GM18861 (cell line): ENCODE measurements at regions not wholly inside any gene's neighbourhood (a gene's known extent, or its start where the extent isn't known, plus 50 kb on each side); places are given as distances from the start of the nearest gene placed in this dataset.
"Not testable (repeated sequence)": the region's sequence is repeated elsewhere in the genome, so short reads cannot be mapped to it uniquely, and the experiment has no call there.

Experiments
- ATAC-seq: cut with Tn5 transposase; IDR thresholded peaks from one replicate; pipeline ENCODE4 v1.9.1; 2021; ENCODE audit not compliant: unreplicated experiment

DNA sequence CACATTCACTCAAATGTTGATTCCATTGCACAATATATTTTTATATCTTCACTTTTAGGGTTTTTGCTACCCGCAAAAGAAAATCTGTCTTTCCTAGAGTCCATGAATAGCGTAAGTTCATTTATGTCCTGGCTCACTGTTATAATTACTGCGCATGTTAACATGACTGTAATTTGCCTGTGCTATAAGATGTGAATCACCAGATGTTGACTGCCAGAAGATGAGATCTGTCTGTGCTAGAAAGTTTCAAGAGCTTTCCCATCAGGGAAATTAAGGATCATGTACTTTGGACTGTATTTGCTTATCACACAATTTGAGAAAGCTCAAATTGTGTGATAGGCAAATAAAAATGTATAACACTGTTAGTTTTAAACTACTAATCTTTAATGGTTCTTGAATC is 322.5 kb downstream of the CHL1 start:
- no peak for ATAC-seq

DNA sequence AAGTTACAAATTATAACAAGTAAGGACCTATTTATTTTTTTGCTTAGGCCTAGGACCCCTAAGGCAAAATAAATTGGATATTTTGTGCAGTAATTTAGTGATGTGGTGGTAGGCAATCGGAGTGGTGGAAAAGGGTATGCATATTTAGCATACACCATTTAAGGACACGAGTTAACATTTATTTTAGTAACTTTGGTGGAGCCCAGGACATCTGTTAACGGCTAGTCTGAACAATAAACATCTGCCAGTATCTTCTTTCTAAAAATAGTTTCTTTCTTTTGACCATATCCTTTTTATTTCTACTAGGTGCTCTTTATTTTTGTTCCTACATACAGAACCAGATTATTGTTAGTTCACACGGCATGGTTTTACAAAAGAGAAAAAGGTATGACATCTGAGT is 326.3 kb downstream of the CHL1 start:
- ATAC-seq = no peak

DNA sequence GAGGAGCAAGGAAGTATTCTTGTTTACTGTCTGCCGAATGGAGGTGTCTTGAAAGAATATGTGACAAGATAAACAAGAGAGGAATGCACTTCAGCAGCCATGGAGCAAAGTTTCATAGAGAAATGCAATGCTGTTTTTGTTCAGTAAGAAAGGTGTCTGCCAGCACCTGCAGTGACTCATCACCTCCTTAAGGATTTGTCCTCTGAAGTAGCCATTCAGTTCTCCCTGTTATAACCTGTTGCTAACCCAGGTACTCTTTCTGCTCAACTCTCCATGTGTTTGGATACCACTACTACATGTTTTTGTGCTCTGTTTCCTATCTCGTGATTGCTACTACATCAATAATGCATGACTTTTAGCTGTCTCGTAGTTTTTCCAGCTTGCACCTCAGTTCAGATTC is 328.9 kb downstream of the CHL1 start:
- ATAC-seq = no peak

DNA sequence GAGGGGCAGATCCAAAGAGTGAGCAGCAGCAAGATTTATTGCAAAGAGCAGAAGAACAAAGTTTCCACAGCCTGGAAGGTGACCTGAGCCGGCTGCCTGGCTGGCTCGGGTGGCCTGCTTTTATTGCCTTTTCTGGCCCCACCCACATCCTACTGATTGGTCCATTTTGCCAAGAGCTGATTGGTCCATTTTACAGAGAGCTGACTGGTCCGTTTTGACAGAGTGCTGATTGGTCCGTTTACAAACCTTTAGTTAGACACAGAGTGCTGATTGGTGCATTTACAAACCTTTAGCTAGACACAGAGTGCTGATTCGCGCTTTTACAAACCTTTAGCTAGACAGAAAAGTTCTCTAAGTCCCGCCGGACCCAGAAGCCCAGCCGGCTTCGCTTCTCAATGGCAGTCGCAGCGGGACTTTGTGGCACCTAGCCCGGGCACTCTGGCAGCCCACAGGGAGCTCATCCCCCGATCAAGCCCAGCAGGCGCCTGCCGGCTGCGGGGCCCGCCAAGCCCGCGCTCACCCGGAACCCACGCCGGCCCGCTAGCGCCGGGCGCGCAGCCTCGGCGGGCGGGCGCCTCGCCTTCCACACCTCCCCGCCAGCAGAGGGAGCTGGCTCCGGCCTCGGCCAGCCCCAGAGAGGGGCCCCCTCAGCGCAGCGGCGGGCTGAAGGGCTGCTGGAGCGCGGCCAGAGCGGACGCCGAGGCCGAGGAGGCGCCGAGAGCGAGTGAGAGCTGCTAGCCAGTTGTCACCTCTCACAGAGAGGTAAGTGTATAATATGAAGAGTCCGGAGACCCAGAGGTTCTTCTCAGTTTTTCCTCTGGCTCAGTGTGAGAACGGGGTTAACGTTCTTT is 339.2 kb downstream of the CHL1 start:
- no peak for ATAC-seq

GRCh38 chr3:536417-536813 is 339.9 kb downstream of the CHL1 start:
- ATAC-seq = no peak

DNA sequence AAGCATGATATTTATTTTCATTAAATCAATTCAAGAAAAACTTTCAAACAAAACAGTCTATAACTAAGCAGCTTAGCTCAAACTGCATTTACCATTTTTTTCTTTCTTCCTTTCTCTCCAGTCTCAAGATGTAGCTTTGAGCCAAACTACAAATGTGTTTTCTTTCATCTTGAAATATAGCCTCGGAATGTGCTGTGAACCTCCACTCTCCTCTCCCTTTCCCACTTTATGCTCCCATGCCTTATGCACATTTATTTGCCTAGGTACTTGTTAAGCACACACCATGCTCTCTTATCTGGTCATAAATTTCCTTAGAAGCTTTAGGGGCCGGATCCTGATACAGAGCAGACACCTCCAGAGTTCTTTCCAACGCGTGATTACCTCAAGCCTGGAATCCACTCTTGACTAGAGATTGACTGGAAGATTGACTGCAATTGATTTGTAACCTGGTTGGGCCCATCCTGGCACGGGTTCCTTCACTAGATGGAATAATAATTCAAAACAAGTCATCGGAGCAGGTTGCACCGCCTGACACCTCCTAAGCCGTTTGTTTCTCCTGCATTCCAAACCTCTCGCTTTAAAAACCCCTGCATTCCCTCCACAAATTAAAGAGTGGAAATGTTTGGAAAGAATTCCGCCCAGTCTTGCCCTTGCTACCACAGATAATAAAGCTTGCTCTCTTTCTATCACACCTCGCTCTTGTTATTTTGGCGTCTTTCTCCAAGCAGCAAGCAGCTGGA is 344.7 kb downstream of the CHL1 start:
- ATAC-seq = no peak

DNA sequence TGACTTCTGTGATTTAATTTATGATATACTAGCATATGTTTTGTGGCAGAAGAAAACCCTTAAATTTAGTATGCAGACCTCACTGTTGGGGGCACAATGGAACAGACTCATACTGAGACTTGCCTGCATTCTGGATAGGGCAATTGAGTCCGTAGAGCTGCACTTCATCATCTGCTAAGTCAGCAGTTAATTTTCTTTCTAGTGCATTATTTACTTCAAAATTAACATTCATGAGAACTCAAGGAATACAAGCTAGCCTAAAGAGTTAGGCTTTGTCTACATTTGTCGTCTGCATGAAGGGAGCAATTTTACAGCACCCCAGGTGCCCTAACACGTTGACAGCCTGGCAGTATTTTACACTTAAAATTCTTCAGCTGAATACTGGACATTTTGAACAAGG is 345.5 kb downstream of the CHL1 start:
- ATAC-seq = no peak

- no peak for ATAC-seq
These were observed 353.1 kb downstream of the CHL1 start for GRCh38 chr3:549636-550035.

DNA sequence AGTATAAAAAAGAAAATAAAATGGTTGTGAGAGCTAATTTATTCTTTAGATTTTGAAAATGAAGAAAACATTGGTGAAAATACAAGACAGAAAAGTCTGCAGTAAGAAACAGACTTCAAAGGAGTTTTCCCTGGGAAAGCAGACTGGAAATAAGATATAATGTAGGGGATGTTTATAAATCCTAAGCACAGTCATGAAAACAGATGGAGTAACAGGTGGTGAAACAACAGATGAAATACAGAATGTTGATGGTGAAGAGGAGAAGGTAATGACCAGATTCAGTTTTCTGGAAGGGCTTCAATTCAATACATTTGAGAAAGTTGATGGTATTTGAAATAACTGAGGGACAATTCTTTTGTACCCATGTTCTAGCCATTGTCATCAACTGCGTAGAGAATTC is 353.9 kb downstream of the CHL1 start:
- no peak for ATAC-seq

- peak; percentile 98 for ATAC-seq
These were observed 361.4 kb downstream of the CHL1 start for GRCh38 chr3:557972-558371.

GRCh38 chr3:567488-568185 is 371.1 kb downstream of the CHL1 start:
- no peak for ATAC-seq

DNA sequence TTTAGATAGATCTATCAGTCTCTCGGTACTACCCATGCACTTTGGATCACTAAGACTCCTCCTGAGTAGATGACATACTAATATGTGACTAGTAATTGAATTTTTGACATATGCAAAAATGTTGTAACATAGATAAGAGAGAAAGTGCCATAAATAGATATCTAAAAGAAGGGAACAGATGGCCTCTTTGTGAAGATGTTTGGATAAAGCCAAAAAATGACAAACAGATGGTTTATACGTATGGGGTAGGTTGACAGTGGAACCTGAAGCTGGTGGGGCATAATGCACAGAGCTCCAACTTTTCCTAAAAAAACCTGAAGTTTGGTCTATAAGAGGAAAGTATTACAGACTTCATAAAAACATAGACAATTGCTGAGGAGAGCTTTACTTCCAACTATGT is 383.0 kb downstream of the CHL1 start:
- ATAC-seq = not testable (repeated sequence)

DNA sequence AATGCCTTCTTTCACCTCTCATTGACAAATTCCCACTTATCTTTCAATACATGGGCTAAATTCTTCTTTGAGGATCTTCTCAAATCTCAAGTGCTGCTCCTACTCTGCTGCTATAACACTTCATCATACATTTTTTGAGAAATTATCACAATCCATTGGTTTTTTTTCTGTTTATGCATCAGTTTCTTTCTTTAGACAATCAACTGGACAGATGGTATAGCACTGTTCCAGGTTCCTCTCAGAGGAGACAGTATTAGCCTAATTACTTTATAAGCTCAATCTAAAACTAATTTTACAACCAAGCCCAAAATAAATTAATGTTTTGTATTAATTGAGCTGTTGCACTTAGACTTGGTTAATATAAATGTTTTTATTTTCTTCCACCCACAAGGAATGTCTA is 392.5 kb downstream of the CHL1 start:
- not testable (repeated sequence) for ATAC-seq

DNA sequence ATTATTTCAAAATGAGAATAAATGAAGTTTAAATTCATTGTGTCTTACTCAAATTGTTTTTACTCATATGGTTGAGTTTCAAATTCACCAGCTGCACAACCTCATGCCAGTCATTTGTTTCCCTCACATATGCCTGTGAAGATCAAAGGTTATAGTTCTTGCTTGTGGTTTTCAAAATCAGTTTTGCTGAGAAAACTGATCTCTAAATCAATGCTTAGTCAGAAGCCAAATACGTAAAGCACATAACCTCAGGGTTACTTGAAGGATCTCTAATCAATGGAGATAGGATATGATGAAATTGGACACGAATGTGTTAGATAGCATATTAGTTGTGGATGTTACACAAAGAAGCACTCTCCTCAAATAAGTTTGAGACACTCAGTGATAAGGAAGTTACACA is 400.7 kb downstream of the CHL1 start:
- peak; percentile 44 for ATAC-seq

DNA sequence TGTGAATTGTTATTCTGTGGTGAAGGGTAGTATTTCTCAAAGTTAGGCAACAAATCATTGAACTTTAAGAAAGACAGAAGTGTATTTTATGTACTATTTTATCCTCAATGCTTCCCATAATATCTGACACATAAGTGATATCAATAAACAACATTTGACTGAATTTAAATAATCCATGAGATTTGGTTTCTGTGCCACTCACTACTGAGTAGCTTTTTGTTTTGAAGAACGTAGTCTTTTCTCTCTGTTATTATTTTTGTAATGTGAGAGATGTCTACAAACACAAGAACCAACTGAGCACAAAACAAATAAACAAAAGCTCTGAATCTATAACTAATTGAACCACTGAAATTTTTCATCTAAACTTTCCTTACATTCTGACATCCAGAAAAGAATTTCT is 401.2 kb downstream of the CHL1 start:
- ATAC-seq = not testable (repeated sequence)

DNA sequence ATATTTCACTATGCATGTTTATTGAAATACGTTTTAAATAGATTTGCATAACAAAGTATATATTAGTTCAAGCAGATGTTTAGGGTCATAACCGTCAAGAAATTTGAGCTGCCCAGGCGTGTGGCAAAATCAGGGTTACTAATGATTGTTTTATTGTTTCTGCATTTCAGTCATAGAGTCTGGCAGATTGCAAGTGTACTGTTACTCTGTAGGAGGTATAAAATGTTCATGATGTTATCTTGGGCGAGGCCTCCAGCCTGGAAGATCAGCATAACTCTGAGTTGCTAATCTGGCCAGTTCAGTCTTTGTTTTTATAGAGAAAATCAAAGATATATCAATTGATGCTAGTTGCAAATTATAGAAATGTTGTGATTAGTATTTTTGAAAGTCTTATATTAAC is 410.9 kb downstream of the CHL1 start:
- ATAC-seq = not testable (repeated sequence)

DNA sequence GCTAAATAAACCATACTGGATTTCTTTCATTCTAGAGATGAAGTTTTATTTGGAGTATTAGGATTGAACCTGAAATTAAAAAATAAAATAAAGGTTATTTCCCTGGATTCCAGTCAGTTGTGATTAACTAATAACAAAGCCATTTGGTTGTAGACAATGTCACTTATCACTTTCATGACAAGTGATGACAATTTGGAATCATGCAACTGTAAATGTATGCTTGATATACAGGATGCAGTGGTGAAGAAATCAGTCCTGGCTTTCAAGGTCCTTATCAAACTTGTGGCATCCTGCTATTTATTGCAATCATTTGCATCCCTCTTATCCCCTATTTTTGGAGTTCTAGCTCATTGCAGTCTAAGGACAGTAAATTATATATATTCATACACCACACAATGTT is 425.2 kb downstream of the CHL1 start:
- ATAC-seq = no peak

- ATAC-seq = no peak
These were observed 425.8 kb downstream of the CHL1 start for GRCh38 chr3:622314-622713.

- no peak for ATAC-seq
These were observed 427.5 kb downstream of the CHL1 start for GRCh38 chr3:623914-624545.

DNA sequence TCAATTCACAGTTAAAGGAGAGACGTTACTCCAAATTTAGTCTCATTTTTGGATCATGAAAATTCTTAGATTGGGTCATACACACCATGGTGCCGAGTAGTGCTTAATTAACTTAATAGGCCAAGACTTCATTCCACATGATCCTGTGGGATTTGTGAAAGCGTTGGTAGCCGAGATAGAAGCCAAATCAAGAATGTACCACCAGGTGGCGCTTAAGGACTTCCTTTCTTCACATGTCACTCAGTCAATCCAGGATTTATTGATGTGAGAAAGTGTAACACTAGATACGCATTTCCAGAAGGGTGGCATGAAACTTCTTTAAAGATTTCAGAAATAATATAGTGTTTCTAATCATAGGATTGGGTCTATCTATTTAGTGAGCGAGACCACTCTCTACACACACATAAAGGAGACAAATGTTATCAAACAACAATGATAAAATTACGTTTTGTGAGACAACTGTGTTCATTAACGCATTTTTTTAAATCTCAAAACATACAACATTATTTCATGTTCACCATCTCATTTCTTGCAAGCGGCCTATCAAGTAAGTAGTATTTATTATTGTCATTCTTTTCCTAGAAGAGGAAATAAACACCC is 436.1 kb downstream of the CHL1 start:
- peak; percentile 69 for ATAC-seq

DNA sequence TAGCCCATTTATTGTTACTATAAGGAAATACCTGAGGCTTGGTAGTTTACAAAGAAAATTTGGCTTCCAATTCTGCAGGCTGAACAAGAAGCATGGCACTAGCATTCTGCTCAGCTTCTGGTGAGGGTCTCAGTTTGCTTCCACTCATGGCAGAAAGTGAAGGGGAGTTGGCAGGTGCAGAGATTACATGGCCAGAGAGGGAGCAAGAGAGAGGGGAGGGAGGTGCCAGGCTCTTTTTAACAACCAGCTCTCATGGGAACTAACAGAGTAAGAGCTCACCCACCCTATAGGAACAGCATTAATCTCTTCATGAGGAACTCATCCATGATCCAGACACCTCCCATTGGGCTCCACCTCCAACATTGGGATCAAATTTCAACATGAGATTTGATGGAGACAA is 437.9 kb downstream of the CHL1 start:
- ATAC-seq = no peak
